M059J (cell line): ENCODE measurements at regions not wholly inside any gene's neighbourhood (a gene's known extent, or its start where the extent isn't known, plus 50 kb on each side); places are given as distances from the start of the nearest gene placed in this dataset.
"Not testable (repeated sequence)": the region's sequence is repeated elsewhere in the genome, so short reads cannot be mapped to it uniquely, and the experiment has no call there.

ENCODE experiments used
- DNase-seq: peaks from one replicate; pipeline ENCODE4 v3.0.0-alpha.2; 2012; ENCODE audit warnings: low read depth

DNA sequence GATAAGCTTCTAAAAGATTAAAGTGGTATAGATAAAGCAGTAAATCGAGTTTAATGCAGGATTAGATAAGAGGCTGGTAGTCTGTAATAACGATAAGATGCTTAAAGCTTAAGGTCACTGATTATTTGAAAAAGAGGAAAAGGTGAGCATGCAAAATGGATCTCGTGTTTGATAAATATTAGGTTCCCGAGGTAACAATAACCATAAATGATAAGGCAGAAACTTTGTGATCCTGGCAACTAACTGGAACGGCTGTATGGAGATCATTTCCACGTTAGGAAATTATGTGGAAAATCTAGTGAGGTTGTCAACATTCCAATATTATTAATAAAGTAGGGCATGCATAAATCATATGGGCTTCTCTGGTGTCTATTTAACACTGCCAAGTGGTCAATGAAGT, 255.5 kb downstream of the EFCAB11 start:
- no peak for DNase-seq

DNA sequence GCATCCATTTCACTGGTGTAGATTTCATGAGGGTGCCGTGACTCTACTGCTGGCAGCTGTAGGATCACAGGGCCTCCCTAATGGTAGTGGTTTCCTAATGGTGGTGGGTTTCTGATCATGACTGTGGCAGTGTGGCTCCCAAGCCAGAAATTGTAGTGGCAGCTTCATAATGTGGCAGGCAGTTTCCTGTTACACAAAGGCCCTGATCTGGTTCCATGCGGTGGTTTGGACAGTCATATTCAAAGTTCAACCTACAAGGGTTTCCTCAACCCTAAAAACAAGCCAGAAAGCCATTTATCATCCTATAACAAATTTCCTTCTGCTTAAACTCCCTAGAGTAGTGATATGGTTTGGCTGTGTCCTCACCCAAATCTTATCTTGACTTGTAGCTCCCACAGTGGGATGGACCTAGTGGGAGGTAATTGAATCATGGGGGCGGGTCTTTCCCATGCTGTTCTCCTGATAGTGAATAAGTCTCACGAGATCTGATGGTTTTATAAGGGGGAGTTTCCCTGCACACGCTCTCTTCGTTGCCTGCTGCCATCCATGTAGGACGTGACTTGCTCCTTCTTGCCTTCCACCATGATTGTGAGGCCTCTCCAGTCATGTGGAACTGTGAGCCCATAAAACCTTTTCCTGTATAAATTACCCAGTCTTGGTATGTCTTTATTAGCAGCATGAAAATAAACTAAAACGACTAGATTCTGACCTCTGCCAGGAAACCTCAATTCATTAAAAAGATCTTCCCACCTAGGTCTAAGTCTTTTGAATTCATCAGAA, 257.1 kb downstream of the EFCAB11 start:
- DNase-seq, result no peak

DNA sequence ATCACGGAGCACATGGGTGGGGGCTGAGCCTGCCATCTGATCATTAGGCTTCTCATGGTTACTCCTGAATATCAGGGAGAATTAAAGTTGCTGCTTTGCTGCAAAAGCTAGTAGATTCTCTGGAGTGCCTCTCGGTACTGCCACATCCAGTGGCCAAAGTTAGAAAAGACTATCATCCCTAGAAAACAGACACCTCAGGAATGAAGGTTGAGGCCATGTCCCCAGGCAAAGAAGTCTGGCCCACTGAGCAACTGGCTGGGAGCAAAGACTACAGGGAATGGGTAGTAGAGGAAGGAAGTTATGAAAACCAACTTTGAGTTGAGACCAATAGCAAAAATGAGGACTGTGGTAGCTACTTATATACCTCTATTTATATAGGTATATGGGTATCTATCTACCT, 258.7 kb downstream of the EFCAB11 start:
- DNase-seq, result no peak

DNA sequence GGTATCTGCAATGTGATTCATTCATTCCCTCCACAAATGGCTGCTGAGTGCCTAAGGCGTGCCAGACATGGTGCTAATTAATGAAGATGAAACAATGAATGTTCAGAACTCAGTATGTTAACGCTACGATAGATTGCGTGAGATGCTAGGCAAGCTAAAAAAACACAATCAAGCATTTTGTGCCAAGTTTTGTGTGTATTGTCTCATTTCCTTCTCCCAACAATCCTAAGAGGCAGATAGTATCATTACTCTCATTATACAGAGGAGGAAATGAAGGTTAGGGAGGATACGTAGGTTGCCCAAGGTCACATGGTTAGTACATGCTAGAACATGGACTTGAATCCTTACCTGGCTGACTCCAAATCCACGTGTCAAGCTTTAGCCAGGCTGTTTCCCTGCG, 264.4 kb downstream of the EFCAB11 start:
- DNase-seq, result no peak

DNA sequence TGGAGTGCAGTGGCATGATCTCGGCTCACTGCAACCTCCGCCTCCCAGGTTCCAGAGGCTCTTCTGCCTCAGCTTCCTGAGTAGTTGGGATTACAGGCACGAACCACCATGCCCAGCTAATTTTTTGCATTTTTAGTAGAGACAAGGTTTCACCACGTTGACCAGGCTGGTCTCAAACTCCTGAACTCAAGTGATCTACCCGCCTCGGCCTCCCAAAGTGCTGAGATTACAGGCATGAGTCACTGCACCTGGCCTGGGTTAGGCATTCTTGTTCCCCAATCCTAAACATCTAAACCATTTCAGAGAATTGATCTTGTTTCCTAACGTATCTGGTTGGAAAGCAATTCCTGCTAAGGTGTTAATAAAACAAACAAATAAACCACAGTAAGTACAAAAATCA, 264.8 kb downstream of the EFCAB11 start:
- not testable (repeated sequence) for DNase-seq

DNA sequence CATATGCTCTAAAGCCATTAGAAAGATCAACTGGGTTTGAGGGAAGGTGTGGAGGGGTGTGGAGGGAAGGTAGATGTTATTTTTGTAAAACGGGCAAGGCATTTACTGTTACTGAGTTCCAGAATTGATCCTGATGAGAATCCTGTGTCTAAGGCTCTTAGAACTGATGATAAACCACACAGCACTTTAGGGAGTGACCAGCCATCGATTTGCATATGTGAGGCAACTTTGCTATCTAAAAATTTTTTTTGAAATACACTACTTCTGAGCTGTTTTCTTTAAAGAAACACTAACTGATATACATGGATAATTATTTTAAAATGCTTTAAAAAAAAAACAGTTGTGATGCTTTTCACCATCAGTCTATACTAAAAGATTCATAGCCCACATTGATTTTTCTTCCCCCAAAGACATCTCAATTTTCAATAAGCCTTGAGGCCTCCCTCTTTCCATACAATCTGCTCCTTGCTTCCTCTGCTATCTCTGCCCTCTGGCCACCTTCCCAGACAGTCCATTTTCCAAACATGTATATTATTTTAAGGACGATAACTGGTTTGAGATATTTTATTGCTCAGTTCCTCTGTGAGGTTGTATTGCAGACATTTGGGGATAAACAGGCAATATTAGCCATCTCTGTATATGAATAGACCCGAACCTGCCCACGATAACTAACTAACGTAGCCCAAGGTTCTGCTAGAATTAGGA, 265.9 kb downstream of the EFCAB11 start:
- no peak for DNase-seq

DNA sequence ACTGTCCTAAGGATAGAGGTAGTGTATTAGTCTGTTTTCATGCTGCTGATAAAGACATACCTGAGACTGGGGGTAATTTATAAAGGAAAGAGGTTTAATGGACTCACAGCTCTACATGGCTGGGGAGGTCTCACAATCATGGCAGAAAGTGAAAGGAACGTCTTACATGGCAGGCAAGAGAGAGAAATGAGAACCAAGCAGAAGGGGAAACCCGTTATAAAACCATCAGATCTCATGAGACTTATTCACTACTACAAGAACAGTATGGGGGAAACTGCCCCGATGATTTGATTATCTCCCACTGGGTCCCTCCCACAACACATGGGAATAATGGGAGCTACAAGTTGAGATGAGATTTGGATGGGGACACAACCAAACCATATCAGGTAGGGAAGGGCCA, 267.4 kb downstream of the EFCAB11 start:
- not testable (repeated sequence) for DNase-seq

DNA sequence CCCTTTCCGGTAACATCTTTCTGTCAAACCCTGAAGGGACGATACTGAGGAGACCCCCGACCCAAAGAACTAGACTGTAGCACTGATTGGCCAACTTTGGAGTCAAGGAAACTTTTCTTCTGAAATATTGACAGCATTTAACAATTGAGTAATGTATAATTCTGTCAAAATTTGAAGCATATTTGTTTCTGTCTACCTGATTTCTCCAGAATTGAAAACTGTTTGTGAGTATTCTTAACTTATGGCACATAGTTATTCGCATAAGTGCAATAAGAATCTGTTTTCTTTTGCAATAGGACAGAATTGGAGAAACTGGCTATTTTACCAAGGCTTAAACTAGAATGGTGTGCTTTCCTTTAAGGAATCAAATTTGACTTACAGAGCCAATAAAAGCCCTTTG, 267.1 kb upstream of the FOXN3 start:
- DNase-seq, result no peak

DNA sequence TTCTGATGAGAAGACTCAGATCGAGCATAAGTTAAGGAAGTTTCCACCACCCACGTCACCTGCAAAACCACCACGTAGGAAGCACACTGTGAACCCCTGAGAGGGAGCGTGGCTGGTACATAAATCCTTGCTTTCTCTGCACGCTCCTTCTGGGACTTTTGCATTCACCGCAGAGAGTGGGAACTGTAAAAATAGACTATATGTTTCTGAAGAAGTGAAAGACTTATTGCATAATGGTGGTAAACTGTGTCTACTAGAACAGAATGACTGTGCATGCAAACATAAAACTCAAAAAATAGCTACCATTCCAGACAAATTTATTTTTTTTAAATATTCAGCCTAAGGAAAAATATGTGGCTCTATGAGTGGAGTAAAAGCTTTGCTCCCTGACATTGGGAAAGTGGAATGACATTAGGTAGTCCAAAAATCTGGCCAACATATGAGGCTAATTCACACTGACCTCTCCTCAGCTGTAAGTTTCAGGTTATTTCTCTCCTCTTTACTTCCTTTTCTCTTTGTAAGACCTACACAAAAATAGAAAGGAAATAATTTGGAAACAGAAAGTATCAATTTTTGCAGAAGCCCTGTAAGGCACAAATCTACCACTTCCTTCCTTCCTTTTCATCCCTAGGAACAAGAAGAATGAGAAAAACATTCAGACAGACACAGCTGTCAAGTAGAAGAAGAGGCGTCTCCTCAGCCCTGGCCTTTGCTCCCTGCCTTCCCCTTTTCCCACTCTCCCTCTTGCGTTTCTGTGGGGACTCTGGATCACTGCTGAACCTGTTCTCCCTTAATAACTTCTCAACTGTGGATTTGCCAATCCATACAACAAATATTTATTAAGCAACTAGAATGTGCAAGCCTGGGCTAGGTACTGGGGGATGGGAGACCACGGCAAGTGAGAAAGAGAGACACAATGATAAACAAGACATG, 264.3 kb upstream of the FOXN3 start:
- no peak for DNase-seq

DNA sequence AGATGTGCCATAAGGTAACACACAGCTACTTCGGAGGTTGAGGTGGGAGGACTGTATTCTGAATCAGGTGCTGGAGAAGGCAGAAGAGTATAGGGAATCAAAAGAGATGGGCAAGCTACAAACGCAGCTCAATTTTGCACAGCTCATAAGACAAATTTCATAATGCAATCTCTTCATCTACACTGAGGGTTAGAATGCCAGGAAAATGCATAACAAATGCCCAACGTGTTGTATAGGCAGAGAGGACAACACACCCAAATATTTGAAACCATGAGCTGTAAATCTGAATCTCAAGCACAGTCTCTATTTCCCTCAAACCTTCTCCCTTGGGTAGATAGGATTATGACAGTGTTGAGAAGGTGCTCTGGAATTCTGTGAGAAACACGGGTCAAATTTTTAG, 263.1 kb upstream of the FOXN3 start:
- no peak for DNase-seq

DNA sequence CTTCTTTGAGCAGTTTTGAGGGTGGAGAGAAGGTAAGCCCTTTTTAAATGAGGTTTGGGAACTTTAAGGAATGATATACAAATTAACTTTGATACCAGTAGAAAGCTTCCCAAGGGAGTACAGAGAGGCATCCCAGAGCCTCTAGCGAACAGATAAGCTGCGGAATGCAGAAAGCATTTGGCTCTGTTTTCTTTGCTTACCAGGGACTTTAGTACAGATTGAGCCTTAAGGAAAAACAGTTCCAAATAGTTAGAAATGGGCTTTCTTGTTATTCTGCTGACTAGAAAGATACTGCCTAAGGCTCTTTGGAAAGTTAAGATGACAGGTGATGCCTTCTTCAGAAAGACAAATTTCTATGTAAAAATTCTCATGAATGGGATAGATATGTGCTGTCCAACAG, 261.7 kb upstream of the FOXN3 start:
- no peak for DNase-seq

DNA sequence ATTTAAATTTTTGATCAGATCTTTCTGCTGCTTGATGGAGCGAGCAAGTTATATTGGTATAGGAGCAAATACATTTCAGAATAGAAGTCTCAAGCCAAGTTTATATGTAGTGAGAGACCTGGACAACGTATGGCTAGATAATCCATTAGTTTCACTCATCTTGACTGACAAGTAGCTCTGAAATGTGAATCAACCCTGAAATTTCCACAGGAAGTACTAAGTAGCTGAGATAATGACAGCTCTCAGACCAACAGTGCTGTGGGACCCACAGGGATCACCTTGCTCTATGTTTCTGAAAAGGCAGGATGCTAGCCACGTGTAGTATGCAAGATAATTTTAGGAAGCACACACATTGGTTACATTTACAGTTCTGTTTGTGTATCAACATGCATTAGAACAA, 258.6 kb upstream of the FOXN3 start:
- DNase-seq, result no peak

DNA sequence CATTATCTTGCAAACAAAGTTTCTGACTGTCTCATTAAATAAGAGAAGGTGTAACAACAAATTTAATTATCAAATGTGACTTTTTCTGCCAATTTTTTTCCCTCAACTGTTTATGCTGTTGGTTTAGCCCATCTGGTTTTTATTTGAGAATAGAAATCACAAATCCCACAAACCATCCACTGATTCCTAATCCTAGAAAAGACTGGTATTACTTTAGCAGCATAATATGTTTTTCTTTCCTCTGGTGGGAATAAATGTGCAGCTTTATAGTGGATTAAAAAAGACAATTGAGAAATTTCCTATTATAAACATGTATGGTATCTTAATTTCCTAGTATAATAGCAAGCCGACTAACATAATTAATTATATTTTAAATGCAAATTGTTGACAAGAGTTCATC, 257.9 kb upstream of the FOXN3 start:
- DNase-seq, result no peak

DNA sequence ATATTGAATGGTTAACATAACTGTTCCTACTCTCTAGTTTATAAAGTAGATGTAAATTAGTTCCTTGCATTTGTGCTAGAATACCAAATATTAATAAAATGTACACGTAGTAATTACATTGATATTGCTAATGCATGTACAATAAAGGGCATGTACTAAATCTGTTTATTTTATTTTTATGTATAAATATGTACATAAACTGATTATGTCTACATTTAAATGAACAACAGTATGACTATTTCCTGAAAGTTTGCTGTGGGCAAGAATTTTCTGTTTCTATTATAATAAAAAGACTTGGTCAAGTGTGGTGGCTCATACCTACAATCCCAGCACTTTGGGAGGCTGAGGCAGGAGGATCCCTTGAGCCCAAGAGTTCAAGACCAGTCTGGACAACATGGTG, 257.2 kb upstream of the FOXN3 start:
- DNase-seq, result no peak

DNA sequence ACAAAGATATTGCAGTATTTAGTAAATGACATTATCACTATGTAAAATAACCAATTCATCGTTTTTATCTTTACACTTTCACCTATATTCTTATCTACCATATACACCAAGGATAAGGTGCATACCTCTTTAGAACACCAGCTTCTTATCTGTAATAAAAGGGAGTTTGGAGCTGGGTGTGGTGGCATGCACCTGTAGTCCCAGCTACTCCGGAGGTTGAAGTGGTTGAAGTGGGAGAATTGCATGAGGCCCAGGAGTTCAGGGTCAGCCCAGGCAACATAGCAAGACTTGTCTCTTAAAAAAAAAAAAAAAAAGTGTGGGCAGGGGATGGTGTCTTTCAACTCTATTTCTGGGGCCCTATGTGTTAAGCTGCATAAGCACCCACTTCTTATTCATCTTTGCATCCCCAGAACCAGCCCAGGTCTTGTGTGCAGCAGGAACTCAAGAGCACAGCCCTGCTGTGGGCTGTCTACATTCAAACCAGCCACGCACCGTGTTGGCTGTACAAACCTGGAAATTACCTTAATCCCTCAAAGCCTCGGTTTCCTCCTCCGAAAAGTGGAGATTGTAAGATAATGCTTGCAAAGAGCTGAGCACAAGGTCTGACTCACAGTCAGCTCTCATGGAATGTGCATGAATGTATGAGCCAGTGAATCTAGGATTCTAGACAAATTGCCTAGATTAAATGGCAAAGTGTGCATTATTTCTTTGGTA, 256.6 kb upstream of the FOXN3 start:
- DNase-seq, result peak; percentile 56

DNA sequence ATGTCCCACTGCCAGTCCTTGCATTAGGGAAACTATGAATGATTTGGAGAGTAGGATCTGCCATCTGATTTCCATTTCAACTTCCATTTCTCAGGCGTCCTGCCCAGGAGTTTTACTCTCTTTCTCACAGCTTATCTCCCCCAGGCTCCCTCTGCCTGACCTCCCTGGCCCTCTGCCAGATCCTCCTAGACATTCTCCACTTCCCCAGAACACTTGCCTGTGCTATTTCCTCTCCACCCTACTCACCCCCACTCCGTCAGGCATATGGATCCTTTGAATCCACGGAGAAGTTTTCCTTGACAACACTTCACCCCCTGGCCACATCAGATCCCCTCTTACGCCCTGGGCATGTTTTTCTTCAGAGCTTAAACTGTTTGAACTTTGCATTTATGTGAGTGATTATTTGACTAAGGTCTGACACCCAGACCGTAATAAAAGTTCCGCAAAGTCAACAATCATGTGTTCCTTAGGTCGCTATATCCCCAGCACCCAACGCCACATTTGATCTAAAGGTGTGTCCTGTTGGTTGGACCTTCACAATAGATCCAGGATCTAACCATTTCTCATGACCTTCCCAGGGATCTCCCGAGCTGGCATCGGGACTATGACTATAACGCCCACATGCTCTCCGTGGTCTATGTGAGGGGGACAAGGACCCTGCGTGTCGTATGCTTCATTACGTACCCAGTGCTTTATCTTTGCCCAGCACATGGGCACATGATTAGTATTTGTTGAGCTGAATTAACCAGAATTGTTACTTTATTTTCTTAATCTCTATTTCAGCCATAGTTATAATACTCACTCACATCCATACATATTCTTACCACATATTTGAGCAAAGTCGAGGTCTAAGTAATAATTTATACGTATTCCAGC, 255.8 kb upstream of the FOXN3 start:
- DNase-seq, result no peak

DNA sequence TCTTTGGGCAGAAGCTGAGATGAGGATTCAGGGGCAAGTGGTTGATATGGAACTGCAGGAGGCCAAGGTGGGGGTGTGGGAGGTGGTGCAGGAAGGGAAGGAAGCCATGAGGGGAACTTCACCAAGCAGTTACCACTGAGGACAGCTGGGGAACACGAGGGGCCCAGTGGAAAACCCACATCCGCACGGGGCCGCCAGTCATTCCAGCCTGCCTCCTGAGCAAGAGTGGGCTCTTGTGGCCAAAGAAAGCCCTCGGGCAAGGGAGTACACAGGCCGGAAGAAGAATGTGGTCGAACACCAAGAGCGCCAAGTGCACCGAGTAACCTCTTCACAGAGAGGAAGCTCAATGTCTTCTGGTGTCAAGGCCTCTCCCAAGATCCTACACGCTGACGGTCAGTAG, 252.2 kb upstream of the FOXN3 start:
- DNase-seq, result no peak

DNA sequence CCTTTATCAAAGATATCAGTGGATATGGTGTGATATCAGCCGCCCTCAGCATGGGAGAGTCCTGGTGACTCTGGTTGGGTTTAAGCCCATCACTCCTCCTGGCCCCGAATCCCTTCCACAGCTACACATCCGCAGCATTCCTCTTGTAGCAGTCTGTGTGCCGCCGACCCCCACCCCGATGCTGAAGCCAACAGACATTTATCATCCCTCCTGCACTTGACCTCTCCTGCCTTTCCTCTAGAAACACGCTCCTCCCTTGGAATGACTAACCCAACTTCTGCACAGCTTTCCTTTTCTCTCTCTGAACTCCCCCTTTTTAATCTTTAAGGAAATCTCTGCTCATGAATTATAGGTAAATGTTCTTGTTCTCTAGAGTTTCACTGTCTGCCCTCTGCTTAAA, 250.9 kb upstream of the FOXN3 start:
- peak; percentile 44 for DNase-seq

DNA sequence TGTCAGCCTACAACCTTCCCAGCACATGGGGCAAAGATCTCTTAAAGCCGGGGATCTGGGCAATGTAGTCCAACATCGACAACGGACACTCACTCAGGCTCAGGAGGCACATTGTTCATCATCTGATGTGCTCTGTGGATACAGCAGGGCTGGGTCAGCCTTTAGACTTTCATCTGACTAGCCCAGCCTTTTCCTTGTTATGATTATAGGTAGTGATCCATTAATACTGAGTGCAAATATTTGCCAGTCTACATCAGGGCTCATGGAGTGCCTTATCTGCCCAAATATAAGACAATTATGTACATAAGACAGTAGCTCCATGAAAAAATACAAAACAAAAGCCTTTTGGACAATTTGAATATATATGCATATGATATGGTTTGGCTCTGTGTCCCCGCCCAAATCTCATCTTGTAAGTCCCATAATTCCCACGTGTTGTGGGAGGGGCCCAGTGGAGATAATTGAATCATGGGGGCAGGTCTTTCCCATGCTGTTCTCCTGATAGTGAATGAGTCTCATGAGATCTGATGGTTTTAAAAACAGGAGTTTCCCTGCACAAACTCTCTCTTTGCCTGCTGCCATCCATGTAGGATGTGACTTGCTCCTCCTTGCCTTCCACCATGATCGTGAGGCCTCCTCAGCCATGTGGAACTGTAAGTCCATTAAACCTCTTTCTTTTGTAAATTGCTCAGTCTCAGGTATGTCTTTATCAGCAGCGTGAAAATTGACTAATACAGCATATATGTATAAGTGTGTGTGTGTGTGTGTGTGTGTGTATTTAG, 248.5 kb upstream of the FOXN3 start:
- not testable (repeated sequence) for DNase-seq

DNA sequence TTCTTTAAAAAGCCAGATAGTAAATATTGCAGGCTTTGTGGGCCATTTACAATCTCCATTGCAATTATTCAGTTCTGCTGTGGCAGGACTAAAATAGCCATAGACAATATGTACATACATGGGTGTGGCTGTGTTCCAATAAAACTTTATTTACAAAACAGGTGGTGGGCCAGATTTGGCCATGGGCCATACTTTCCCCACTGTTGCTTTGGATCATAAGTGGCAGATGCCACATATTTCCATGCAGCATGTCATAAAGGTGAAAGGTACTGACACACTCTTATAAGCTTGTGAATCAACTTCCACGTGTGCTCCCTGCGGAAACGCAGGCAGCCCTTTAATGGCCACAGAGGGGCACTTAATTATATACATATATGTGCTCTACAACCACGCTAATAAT, 244.4 kb upstream of the FOXN3 start:
- DNase-seq, result no peak
